Keratinocyte (primary cell): ENCODE measurements at regions not wholly inside any gene's neighbourhood (a gene's known extent, or its start where the extent isn't known, plus 50 kb on each side); places are given as distances from the start of the nearest gene placed in this dataset.

ENCODE experiments used
- CTCF ChIP-seq, 3 experiments: IDR thresholded peaks in 1 of 3; conservative IDR thresholded peaks in 1 of 3; optimal IDR thresholded peaks in 1 of 3; 2 replicates in 2 of 3; 3 replicates in 1 of 3; pipeline versions ENCODE3 to v1.5.1; 2011; ENCODE audit warnings: low read length in 3 of 3, mild to moderate bottlenecking in 3 of 3, moderate library complexity in 2 of 3, control low read depth in 1 of 3, inconsistent platforms in 1 of 3; ENCODE audit not compliant: insufficient read depth in 2 of 3; ENCODE audit errors: extremely low read depth in 1 of 3
- EZH2 ChIP-seq: IDR thresholded peaks from one replicate; pipeline ENCODE4 v1.6.1; 2012; ENCODE audit warnings: inconsistent platforms, mild to moderate bottlenecking, low read length, moderate library complexity

- no peak for TF ChIP-seq CTCF (optimal IDR thresholded peaks at IDR 0.05 in 1 of 3, IDR thresholded peaks at IDR 0.05 in 1 of 3, conservative IDR thresholded peaks at IDR 0.05 in 1 of 3; ENCODE audit: extremely low read depth in 1 of 3, insufficient read depth in 2 of 3, low read length in 3 of 3)
- no peak for TF ChIP-seq EZH2
Observed at GRCh38 chr6:68372991-68373390, 262.1 kb upstream of the ADGRB3 start.
